GM23338 (cell line): ENCODE measurements at regions not wholly inside any gene's neighbourhood (a gene's known extent, or its start where the extent isn't known, plus 50 kb on each side); places are given as distances from the start of the nearest gene placed in this dataset.

ENCODE experiments used
- ATAC-seq: fragments of 200-7000 bp; cut with Tn5 transposase; 3 replicates; pipeline ENCODE4 v1.9.1; 2020
- DNase-seq: peaks from one replicate; pipeline ENCODE4 v3.0.0-alpha.2; 2015; ENCODE audit warnings: low spot score
- H2AFZ ChIP-seq: fragments of 200-600 bp; sonication (generic); 2 replicates; pipeline ENCODE4 v1.8.0; 2016; ENCODE audit warnings: antibody characterized with exemption, mild to moderate bottlenecking, moderate library complexity
- H3F3A ChIP-seq: fragments of 200-600 bp; sonication (generic); replicated peaks from 2 replicates; pipeline ENCODE4 v1.8.0; 2017; ENCODE audit warnings: antibody characterized with exemption, mixed run types, low read depth
- H3K27ac ChIP-seq: fragments of 200-600 bp; sonication (generic); 2 replicates; pipeline ENCODE4 v1.6.1; 2016; ENCODE audit warnings: low read depth
- H3K27me3 ChIP-seq: fragments of 200-600 bp; sonication (generic); 2 replicates; pipeline ENCODE4 v1.8.0; 2016; ENCODE audit warnings: mild to moderate bottlenecking, mixed run types, moderate library complexity; ENCODE audit not compliant: insufficient read depth
- H3K36me3 ChIP-seq: fragments of 200-600 bp; sonication (generic); 2 replicates; pipeline ENCODE4 v1.8.0; 2016; ENCODE audit warnings: mild to moderate bottlenecking; ENCODE audit not compliant: insufficient read depth
- H3K4me1 ChIP-seq: fragments of 200-600 bp; sonication (generic); 2 replicates; pipeline ENCODE4 v1.8.0; 2016; ENCODE audit warnings: mild to moderate bottlenecking, moderate library complexity; ENCODE audit not compliant: insufficient read depth
- H3K4me2 ChIP-seq: fragments of 200-600 bp; sonication (generic); 2 replicates; pipeline ENCODE4 v1.7.1; 2017; ENCODE audit warnings: mixed run types
- H3K4me3 ChIP-seq: fragments of 200-600 bp; sonication (generic); 2 replicates; pipeline ENCODE4 v1.6.1; 2016; ENCODE audit warnings: mixed run types
- H3K79me2 ChIP-seq: fragments of 200-600 bp; sonication (generic); replicated peaks from 2 replicates; pipeline ENCODE4 v1.8.0; 2017; ENCODE audit warnings: mild to moderate bottlenecking; ENCODE audit not compliant: insufficient read depth
- H3K9me2 ChIP-seq: fragments of 200-600 bp; sonication (generic); 2 replicates; pipeline ENCODE4 v1.8.0; 2017; ENCODE audit not compliant: insufficient read depth
- H4K20me1 ChIP-seq: fragments of 200-600 bp; sonication (generic); replicated peaks from 2 replicates; pipeline ENCODE4 v1.8.0; 2017; ENCODE audit warnings: mild to moderate bottlenecking; ENCODE audit not compliant: insufficient read depth
- H3K27ac Mint-ChIP-seq: 2 replicates; pipeline ENCODE4 v1.8.0; 2020; ENCODE audit warnings: inconsistent platforms, mild to moderate bottlenecking, moderate library complexity, mixed read lengths
- H3K27me3 Mint-ChIP-seq: 3 replicates; pipeline ENCODE4 v1.8.0; 2022; ENCODE audit warnings: low read depth, mild to moderate bottlenecking, moderate library complexity, mixed read lengths, inconsistent platforms; ENCODE audit not compliant: insufficient read depth, poor library complexity
- H3K36me3 Mint-ChIP-seq: 3 replicates; pipeline ENCODE4 v1.8.0; 2021; ENCODE audit warnings: low read depth, mild to moderate bottlenecking, inconsistent platforms, moderate library complexity, mixed read lengths
- H3K4me1 Mint-ChIP-seq: 3 replicates; pipeline ENCODE4 v1.8.0; 2020; ENCODE audit warnings: mild to moderate bottlenecking, inconsistent platforms, mixed read lengths
- H3K4me3 Mint-ChIP-seq: 3 replicates; pipeline ENCODE4 v1.8.0; 2021; ENCODE audit warnings: moderate library complexity, mild to moderate bottlenecking, inconsistent platforms, mixed read lengths
- H3K9me3 Mint-ChIP-seq: 3 replicates; pipeline ENCODE4 v1.8.0; 2020; ENCODE audit warnings: moderate library complexity, mild to moderate bottlenecking, inconsistent platforms, mixed read lengths
- CREB1 ChIP-seq: fragments of 250-450 bp; sonication (Bioruptor Pico); IDR thresholded peaks from 2 replicates; pipeline ENCODE4 v1.5.0; 2020; ENCODE audit warnings: low read depth, mild to moderate bottlenecking, moderate library complexity
- ETS1 ChIP-seq: IDR thresholded peaks from 2 replicates; pipeline ENCODE4 v1.6.1; 2016; ENCODE audit warnings: antibody characterized with exemption
- EZH2 ChIP-seq: fragments of 200-600 bp; sonication (generic); IDR thresholded peaks from one replicate; pipeline ENCODE4 v1.8.0; 2017; ENCODE audit warnings: antibody characterized with exemption, mild to moderate bottlenecking, low read depth; ENCODE audit not compliant: unreplicated experiment
- EZH2phosphoT487 ChIP-seq: fragments of 200-600 bp; sonication (generic); IDR thresholded peaks from one replicate; pipeline ENCODE4 v1.8.1; 2018; ENCODE audit warnings: antibody characterized with exemption; ENCODE audit not compliant: unreplicated experiment
- JUNB ChIP-seq: IDR thresholded peaks from one replicate; pipeline ENCODE4 v1.6.1; 2016; ENCODE audit warnings: antibody characterized with exemption; ENCODE audit not compliant: unreplicated experiment
- NANOG ChIP-seq: IDR thresholded peaks from 2 replicates; pipeline ENCODE4 v1.6.1; 2016; ENCODE audit warnings: antibody characterized with exemption, borderline replicate concordance
- POLR2AphosphoS5 ChIP-seq: IDR thresholded peaks from 2 replicates; pipeline ENCODE4 v1.6.1; 2016; ENCODE audit warnings: antibody characterized with exemption, low read depth
- REST ChIP-seq: IDR thresholded peaks from one replicate; pipeline ENCODE4 v1.6.1; 2018; ENCODE audit warnings: antibody characterized with exemption; ENCODE audit not compliant: unreplicated experiment
- ZNF114 ChIP-seq: fragments of 250-450 bp; sonication (Bioruptor Pico); IDR thresholded peaks from 2 replicates; pipeline ENCODE4 v1.5.0; 2020; ENCODE audit warnings: mild to moderate bottlenecking, moderate library complexity
- ZNF331 ChIP-seq: fragments of 250-450 bp; sonication (Bioruptor Pico); IDR thresholded peaks from 2 replicates; pipeline ENCODE4 v1.5.0; 2020; ENCODE audit warnings: low read depth, mild to moderate bottlenecking, moderate library complexity
- ZNF462 ChIP-seq: fragments of 250-450 bp; sonication (Bioruptor Pico); IDR thresholded peaks from 2 replicates; pipeline ENCODE4 v1.5.0; 2020; ENCODE audit warnings: mild to moderate bottlenecking, moderate library complexity

DNA sequence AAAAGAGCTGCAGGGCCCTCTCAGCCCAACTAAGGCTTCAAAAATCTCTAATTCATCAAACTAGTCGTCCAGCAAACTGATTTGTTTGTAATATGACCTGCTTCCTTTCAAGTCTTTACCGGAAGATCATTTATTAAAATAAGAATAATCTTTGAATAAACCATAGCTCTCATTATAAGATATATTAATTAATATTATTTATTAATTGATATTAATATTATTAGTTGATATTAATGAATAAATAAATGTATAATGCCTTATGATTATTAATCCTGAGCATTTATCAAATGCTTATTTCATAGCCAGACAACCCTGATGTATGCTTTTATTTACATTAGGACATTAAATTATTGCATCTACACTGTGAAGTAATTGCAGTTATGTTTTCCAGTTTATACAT is 550.7 kb upstream of the ALCAM start (continued):
- TF ChIP-seq ETS1: no peak
- TF ChIP-seq ZNF114 (CRISPR knock-in tag): no peak
- TF ChIP-seq ZNF331 (CRISPR knock-in tag): no peak
- TF ChIP-seq REST: no peak
- TF ChIP-seq JUNB: no peak
- TF ChIP-seq POLR2AphosphoS5: no peak

- H3K27me3 Mint-ChIP-seq: no peaks in the 10 kb centered on the region
- Histone ChIP-seq H3K4me3 (no peak overlapping the region), H3K27ac (no peak overlapping the region), H3F3A (no peaks in the 10 kb centered on the region; the same call in 1 of the 2 replicates), H4K20me1 (no peaks in the 10 kb centered on the region), H2AFZ (no peak overlapping the region), H3K4me1 (peaks cover 16% of the 10 kb centered on the region), H3K27me3 (no peaks in the 10 kb centered on the region), H3K9me2 (no peaks in the 10 kb centered on the region; the same call in 1 of the 2 replicates), H3K4me2 (0 out of 2 replicates have a peak overlapping the region, but pooled peaks have one; percentile 12), H3K79me2 (no peaks in the 10 kb centered on the region), H3K36me3 (peaks cover 16% of the 10 kb centered on the region)
- DNase-seq (no peak), ATAC-seq (no peak)
- peaks cover 18% of the 10 kb centered on the region for H3K9me3 Mint-ChIP-seq
- H3K27ac Mint-ChIP-seq: peak overlapping the region; percentile 53; the same call in 1 of the 2 replicates
- peaks cover 19% of the 10 kb centered on the region for H3K36me3 Mint-ChIP-seq
- H3K4me3 Mint-ChIP-seq: no peak overlapping the region
- H3K4me1 Mint-ChIP-seq: peaks cover 23% of the 10 kb centered on the region
- TF ChIP-seq REST (no peak), NANOG (no peak), EZH2 (no peak), JUNB (no peak), POLR2AphosphoS5 (no peak), CREB1 (no peak), EZH2phosphoT487 (no peak), ZNF331 (CRISPR knock-in tag) (no peak), ZNF462 (CRISPR knock-in tag) (no peak)
Observed at GRCh38 chr3:104816716-104817115, 550.0 kb upstream of the ALCAM start.
